Inflammatory macrophage treated with lipopolysaccharide for 4 hours (primary cell): ENCODE measurements at regions not wholly inside any gene's neighbourhood (a gene's known extent, or its start where the extent isn't known, plus 50 kb on each side); places are given as distances from the start of the nearest gene placed in this dataset.
"Not testable (repeated sequence)": the region's sequence is repeated elsewhere in the genome, so short reads cannot be mapped to it uniquely, and the experiment has no call there.

ENCODE experiments used
- DNase-seq: peaks from one replicate; pipeline ENCODE4 v3.0.0-alpha.2; 2020

- no peak for DNase-seq
These were observed 79.1 kb upstream of the ETAA1 start for GRCh38 chr2:67318031-67318430.

- no peak for DNase-seq
These were observed 78.6 kb upstream of the ETAA1 start for GRCh38 chr2:67318563-67318962.

GRCh38 chr2:67318993-67319481 lies 78.1 kb upstream of the ETAA1 start:
- no peak for DNase-seq

GRCh38 chr2:67320861-67321587 lies 76.1 kb upstream of the ETAA1 start:
- no peak for DNase-seq

GRCh38 chr2:67321588-67321903 lies 75.6 kb upstream of the ETAA1 start:
- DNase-seq, result no peak

- no peak for DNase-seq
These were observed 74.7 kb upstream of the ETAA1 start for GRCh38 chr2:67322353-67323001.

GRCh38 chr2:67323209-67323991 lies 73.7 kb upstream of the ETAA1 start:
- DNase-seq, result no peak

- no peak for DNase-seq
These were observed 67.6 kb upstream of the ETAA1 start for GRCh38 chr2:67329513-67329912.

GRCh38 chr2:67329951-67330350 lies 67.2 kb upstream of the ETAA1 start:
- no peak for DNase-seq

- DNase-seq, result not testable (repeated sequence)
These were observed 65.6 kb upstream of the ETAA1 start for GRCh38 chr2:67331419-67332086.

GRCh38 chr2:67337903-67338302 lies 59.2 kb upstream of the ETAA1 start:
- no peak for DNase-seq

GRCh38 chr2:67338601-67339233 lies 58.4 kb upstream of the ETAA1 start:
- DNase-seq, result no peak

- DNase-seq, result no peak
These were observed 57.8 kb upstream of the ETAA1 start for GRCh38 chr2:67339234-67339885.

GRCh38 chr2:67340133-67341011 lies 56.8 kb upstream of the ETAA1 start:
- DNase-seq, result no peak

GRCh38 chr2:67341012-67341318 lies 56.2 kb upstream of the ETAA1 start:
- no peak for DNase-seq

GRCh38 chr2:67341336-67341735 lies 55.8 kb upstream of the ETAA1 start:
- no peak for DNase-seq

- no peak for DNase-seq
These were observed 54.7 kb upstream of the ETAA1 start for GRCh38 chr2:67342394-67342793.

- DNase-seq, result no peak
These were observed 50.3 kb upstream of the ETAA1 start for GRCh38 chr2:67346718-67347407.
